ENCODE measurements at regions not wholly inside any gene's neighbourhood (a gene's known extent, or its start where the extent isn't known, plus 50 kb on each side); places are given as distances from the start of the nearest gene placed in this dataset.

DNA sequence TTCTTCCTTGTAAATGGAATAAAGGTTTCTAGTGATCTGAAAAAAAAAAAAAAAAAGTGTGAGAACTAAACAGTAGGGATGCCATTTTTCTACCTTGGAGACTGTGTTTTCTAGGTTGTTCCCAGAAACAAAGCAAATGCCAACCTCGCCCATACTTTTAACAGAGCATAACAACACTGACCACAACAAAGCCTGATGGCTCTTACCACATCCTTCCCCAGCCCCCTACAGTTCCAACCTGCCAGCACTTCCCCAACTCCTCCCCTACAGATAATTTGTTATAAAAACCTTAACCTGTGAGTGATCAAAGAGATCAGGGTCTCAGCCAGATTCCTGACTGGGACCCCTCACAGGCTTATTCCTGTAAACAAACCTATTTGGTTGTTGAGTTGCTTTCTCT lies 940.0 kb downstream of the SH3BGRL start:
- intact Hi-C loops (cut with micrococcal nuclease): no loop called here
- Mint-ChIP-seq H3K4me1 (ENCODE audit: insufficient read depth, unreplicated experiment) (no peaks in the 10 kb centered on the region), H3K27me3 (ENCODE audit: insufficient read depth, unreplicated experiment) (no peaks in the 10 kb centered on the region), H3K27ac (ENCODE audit: low read depth, unreplicated experiment) (no peak overlapping the region), H3K36me3 (ENCODE audit: insufficient read depth, unreplicated experiment) (no peaks in the 10 kb centered on the region), H3K9me3 (ENCODE audit: unreplicated experiment) (peaks cover 7% of the 10 kb centered on the region), H3K4me3 (ENCODE audit: unreplicated experiment) (no peak overlapping the region)
- no peak for TF ChIP-seq CTCF (IDR thresholded peaks at IDR 0.05; ENCODE audit: unreplicated experiment)
- CTCF ChIA-PET: no interaction called here
- no peak for DNase-seq (ENCODE audit: unreplicated experiment)
- BruUV-seq (replicated peaks): no TSS peak
- POLR2A ChIA-PET: interaction anchor here (0.6 kb wide), 1 partner anchor 940 kb away, joined by 3 read pairs; the partner anchor contains the start of genes HMGN5 and SH3BGRL

DNA sequence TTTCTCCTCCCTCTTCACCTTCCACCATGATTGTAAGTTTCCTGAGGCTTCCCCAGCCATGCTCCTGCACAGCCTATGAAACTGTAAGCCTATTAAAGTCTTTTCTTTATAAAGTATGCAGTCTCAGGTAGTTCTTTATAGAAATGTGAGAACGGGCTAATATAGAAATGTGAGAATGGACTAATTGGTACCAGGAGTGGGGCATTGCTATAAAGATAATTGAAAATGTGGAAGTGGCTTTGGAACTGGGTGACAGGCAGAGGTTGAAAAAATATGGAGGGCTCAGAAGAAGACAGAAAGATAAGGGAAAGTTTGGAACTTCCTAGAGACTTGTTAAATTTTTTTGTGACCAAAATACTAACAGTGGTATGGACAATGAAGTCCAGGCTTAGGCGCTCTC lies 959.3 kb downstream of the SH3BGRL start:
- Mint-ChIP-seq H3K4me1 (ENCODE audit: insufficient read depth, unreplicated experiment) (peaks cover 6% of the 10 kb centered on the region), H3K27ac (ENCODE audit: low read depth, unreplicated experiment) (no peak overlapping the region), H3K36me3 (ENCODE audit: insufficient read depth, unreplicated experiment) (peaks cover 6% of the 10 kb centered on the region), H3K9me3 (ENCODE audit: unreplicated experiment) (peaks cover 10% of the 10 kb centered on the region), H3K27me3 (ENCODE audit: insufficient read depth, unreplicated experiment) (no peaks in the 10 kb centered on the region), H3K4me3 (ENCODE audit: unreplicated experiment) (no peak overlapping the region)
- no peak for DNase-seq (ENCODE audit: unreplicated experiment)
- intact Hi-C loops (cut with micrococcal nuclease): no loop called here
- no TSS peak for BruUV-seq (replicated peaks)
- ChIA-PET POLR2A (interaction anchor here (0.6 kb wide), 1 partner anchor 15 kb away, joined by 3 read pairs; no protein-coding TSS in a partner anchor), CTCF (interaction anchor here (0.6 to 0.7 kb wide), 2 partner anchors 131 to 560 kb away, joined by 3 to 5 read pairs; no protein-coding TSS in a partner anchor)
- TF ChIP-seq CTCF (IDR thresholded peaks at IDR 0.05; ENCODE audit: unreplicated experiment): no peak

DNA sequence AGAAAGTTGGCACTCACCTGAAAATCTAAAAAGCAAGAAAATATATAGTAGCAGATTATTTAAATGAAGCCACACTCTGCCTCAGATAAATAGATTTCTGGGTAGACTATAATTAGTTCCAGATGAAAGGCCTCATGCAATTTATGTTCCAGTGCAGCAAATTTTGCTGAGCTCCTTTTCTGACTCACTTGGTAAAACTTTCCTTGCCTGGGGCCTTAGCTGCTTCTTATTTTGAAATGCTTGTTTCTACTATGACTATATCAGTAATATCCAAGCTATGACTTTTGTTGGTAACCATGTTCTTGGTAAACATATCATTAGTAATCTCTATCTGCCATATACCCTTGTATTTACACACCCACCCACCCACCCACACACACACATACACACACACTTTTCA lies 961.8 kb downstream of the SH3BGRL start:
- BruUV-seq (replicated peaks): no TSS peak
- intact Hi-C loops (cut with micrococcal nuclease): no loop called here
- ChIA-PET CTCF (no interaction called here), POLR2A (no interaction called here)
- peak; percentile 48 for DNase-seq (ENCODE audit: unreplicated experiment)
- Mint-ChIP-seq H3K36me3 (ENCODE audit: insufficient read depth, unreplicated experiment) (no peaks in the 10 kb centered on the region), H3K27me3 (ENCODE audit: insufficient read depth, unreplicated experiment) (no peaks in the 10 kb centered on the region), H3K4me1 (ENCODE audit: insufficient read depth, unreplicated experiment) (peaks cover 6% of the 10 kb centered on the region), H3K27ac (ENCODE audit: low read depth, unreplicated experiment) (peak overlapping the region; percentile 32), H3K9me3 (ENCODE audit: unreplicated experiment) (peaks cover 17% of the 10 kb centered on the region), H3K4me3 (ENCODE audit: unreplicated experiment) (no peak overlapping the region)
- TF ChIP-seq CTCF (IDR thresholded peaks at IDR 0.05; ENCODE audit: unreplicated experiment): no peak

DNA sequence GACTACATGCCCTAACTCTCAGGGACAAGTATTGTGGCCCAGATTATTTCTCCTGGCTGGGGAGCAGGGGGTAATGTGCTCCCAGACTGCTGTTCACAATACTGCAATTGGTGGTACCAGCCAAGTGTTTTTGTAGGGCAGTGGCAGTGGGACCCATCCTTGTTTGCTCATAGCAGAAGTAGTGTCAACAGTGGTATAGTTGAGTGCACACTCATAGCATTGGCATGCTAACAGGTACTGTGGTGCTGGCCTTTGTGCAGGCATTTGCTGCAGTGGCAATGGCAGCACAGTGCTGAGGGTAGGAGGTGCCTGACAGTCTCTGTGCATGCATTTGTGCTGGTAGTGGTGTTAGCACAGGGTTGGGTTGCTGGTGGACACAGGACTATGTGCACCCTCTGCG lies 995.0 kb downstream of the SH3BGRL start:
- CTCF ChIA-PET: no interaction called here
- Mint-ChIP-seq H3K4me1 (ENCODE audit: insufficient read depth, unreplicated experiment) (no peaks in the 10 kb centered on the region), H3K27me3 (ENCODE audit: insufficient read depth, unreplicated experiment) (no peaks in the 10 kb centered on the region), H3K27ac (ENCODE audit: low read depth, unreplicated experiment) (no peak overlapping the region), H3K36me3 (ENCODE audit: insufficient read depth, unreplicated experiment) (no peaks in the 10 kb centered on the region), H3K9me3 (ENCODE audit: unreplicated experiment) (peaks cover 7% of the 10 kb centered on the region), H3K4me3 (ENCODE audit: unreplicated experiment) (no peak overlapping the region)
- no peak for TF ChIP-seq CTCF (IDR thresholded peaks at IDR 0.05; ENCODE audit: unreplicated experiment)
- no peak for DNase-seq (ENCODE audit: unreplicated experiment)
- POLR2A ChIA-PET: no interaction called here
- BruUV-seq (replicated peaks): no TSS peak
- intact Hi-C loops (cut with micrococcal nuclease): no loop called here
